ENCODE measurements at regions not wholly inside any gene's neighbourhood (a gene's known extent, or its start where the extent isn't known, plus 50 kb on each side); places are given as distances from the start of the nearest gene placed in this dataset.

GRCh38 chr10:14384116-14384730 lies 53.5 kb upstream of the FRMD4A start:
- WGBS (ENCODE audit: missing lambda C conversion rate) = 27% methylated on average over 3 of the region's 3 CpGs
- no peak overlapping the region for H3K4me2 ChIP-seq
- ATAC-seq (no peak), DNase-seq (ENCODE audit: low read depth in 1 of 2, low spot score in 1 of 2) (no peak), FAIRE-seq (no peak)
- H3K4me1 ChIP-seq = no peaks in the 10 kb centered on the region; the same call in 2 of the 3 replicates
- no peak overlapping the region for H3K4me3 ChIP-seq
- no peak overlapping the region for H3K27ac ChIP-seq
- ChIA-PET CTCF (interaction anchor here (2.0 kb wide), 1 partner anchor 15 kb away, joined by 6 read pairs; no protein-coding TSS in a partner anchor), POLR2A (no interaction called here)
- TF ChIP-seq EHF (CRISPR knock-in tag; IDR thresholded peaks at IDR 0.05) (no peak), HOXB13 (CRISPR knock-in tag; IDR thresholded peaks at IDR 0.05; ENCODE audit: low read depth) (no peak), CTCF (IDR thresholded peaks at IDR 0.05) (no peak), TFCP2L1 (CRISPR knock-in tag; IDR thresholded peaks at IDR 0.05) (no peak), JUNB (IDR thresholded peaks at IDR 0.05) (no peak), ZC3H11A (IDR thresholded peaks at IDR 0.05) (no peak), POLR2A (IDR thresholded peaks at IDR 0.05; ENCODE audit: low read length) (no peak), CHD2 (IDR thresholded peaks at IDR 0.05; ENCODE audit: low read length, partially characterized antibody) (no peak), PBX3 (IDR thresholded peaks at IDR 0.05) (no peak), ESRRA (IDR thresholded peaks at IDR 0.05; ENCODE audit: borderline replicate concordance, low read length) (no peak), FOSB (CRISPR knock-in tag; IDR thresholded peaks at IDR 0.05) (no peak), GATA3 (IDR thresholded peaks at IDR 0.05; ENCODE audit: borderline replicate concordance) (no peak), HMGXB4 (CRISPR knock-in tag; IDR thresholded peaks at IDR 0.05; ENCODE audit: borderline replicate concordance) (no peak), ZNF302 (CRISPR knock-in tag; IDR thresholded peaks at IDR 0.05) (no peak), CHD4 (IDR thresholded peaks at IDR 0.05; ENCODE audit: borderline replicate concordance) (no peak), HOXB5 (CRISPR knock-in tag; IDR thresholded peaks at IDR 0.05) (no peak)
- TF ChIP-seq, protein P1, sequence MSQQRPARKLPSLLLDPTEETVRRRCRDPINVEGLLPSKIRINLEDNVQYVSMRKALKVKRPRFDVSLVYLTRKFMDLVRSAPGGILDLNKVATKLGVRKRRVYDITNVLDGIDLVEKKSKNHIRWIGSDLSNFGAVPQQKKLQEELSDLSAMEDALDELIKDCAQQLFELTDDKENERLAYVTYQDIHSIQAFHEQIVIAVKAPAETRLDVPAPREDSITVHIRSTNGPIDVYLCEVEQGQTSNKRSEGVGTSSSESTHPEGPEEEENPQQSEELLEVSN (IDR thresholded peaks at IDR 0.05; ENCODE audit: borderline replicate concordance, low read depth) = no peak
- TF ChIP-seq, protein P2, sequence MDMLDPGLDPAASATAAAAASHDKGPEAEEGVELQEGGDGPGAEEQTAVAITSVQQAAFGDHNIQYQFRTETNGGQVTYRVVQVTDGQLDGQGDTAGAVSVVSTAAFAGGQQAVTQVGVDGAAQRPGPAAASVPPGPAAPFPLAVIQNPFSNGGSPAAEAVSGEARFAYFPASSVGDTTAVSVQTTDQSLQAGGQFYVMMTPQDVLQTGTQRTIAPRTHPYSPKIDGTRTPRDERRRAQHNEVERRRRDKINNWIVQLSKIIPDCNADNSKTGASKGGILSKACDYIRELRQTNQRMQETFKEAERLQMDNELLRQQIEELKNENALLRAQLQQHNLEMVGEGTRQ (IDR thresholded peaks at IDR 0.05) = no peak
- no peaks in the 10 kb centered on the region for H3K9me3 ChIP-seq

DNA sequence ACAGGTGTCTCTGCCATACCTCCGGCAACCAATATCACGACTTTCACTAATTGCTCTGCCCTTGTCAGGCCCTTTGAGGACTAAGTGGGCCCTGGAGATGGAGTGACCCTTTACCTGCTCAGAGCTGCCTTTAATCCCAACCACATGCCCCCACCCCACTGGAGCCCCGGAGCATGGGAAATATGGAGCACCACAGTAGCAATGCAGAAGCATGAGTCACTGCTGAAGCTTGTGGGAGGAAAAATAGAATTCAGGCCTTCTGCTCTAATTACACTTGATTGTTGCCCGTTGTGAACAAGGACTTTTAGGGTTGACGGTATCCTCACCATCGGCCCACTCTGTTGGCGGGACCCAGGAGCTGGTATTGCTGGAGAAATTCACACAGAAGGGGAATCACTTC lies 52.5 kb upstream of the FRMD4A start:
- CTCF ChIA-PET = interaction anchor here (1.2 to 1.7 kb wide), 3 partner anchors 9 to 13 kb away, joined by 3 to 6 read pairs (median 3); no protein-coding TSS in a partner anchor
- no peak for FAIRE-seq
- TF ChIP-seq NR3C1 (IDR thresholded peaks at IDR 0.05) (no peak), POLR2A (IDR thresholded peaks at IDR 0.05; ENCODE audit: low read length) (no peak), NPAS2 (CRISPR knock-in tag; IDR thresholded peaks at IDR 0.05; ENCODE audit: borderline replicate concordance) (no peak), HDAC2 (IDR thresholded peaks at IDR 0.05) (no peak), GATA3 (IDR thresholded peaks at IDR 0.05; ENCODE audit: borderline replicate concordance) (no peak), SMC3 (IDR thresholded peaks at IDR 0.05) (no peak), HEYL (CRISPR knock-in tag; IDR thresholded peaks at IDR 0.05) (no peak), ESRRA (IDR thresholded peaks at IDR 0.05; ENCODE audit: borderline replicate concordance, low read length) (no peak), KDM5A (IDR thresholded peaks at IDR 0.05) (no peak), JUNB (IDR thresholded peaks at IDR 0.05) (no peak), RNF2 (IDR thresholded peaks at IDR 0.05; ENCODE audit: borderline replicate concordance, low read depth) (no peak), FOXS1 (CRISPR knock-in tag; IDR thresholded peaks at IDR 0.05) (no peak), FOSB (CRISPR knock-in tag; IDR thresholded peaks at IDR 0.05) (no peak)
- TF ChIP-seq, protein P3, sequence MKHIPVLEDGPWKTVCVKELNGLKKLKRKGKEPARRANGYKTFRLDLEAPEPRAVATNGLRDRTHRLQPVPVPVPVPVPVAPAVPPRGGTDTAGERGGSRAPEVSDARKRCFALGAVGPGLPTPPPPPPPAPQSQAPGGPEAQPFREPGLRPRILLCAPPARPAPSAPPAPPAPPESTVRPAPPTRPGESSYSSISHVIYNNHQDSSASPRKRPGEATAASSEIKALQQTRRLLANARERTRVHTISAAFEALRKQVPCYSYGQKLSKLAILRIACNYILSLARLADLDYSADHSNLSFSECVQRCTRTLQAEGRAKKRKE (CRISPR knock-in tag; IDR thresholded peaks at IDR 0.05; ENCODE audit: low read depth) = no peak

More for the DNA sequence above, 52.5 kb upstream of the FRMD4A start:
- DNase-seq (ENCODE audit: low read depth in 1 of 2, low spot score in 1 of 2) = no peak
- no peak for ATAC-seq
- H3K27ac ChIP-seq = no peak overlapping the region
- H3K4me1 ChIP-seq = no peaks in the 10 kb centered on the region; the same call in 2 of the 3 replicates
- no peak overlapping the region for H3K4me3 ChIP-seq
- H3K4me2 ChIP-seq = no peak overlapping the region
- WGBS (ENCODE audit: missing lambda C conversion rate) = 56% methylated on average over 7 of the region's 7 CpGs
- POLR2A ChIA-PET = no interaction called here
- H3K9me3 ChIP-seq = no peaks in the 10 kb centered on the region
